Natural killer cell (primary cell): ENCODE measurements at regions not wholly inside any gene's neighbourhood (a gene's known extent, or its start where the extent isn't known, plus 50 kb on each side); places are given as distances from the start of the nearest gene placed in this dataset.

Source experiments
- ATAC-seq, 3 donors: fragments of 150-1000 bp in 2 of 3; fragments of 200-7000 bp in 1 of 3; cut with Tn5 transposase; 1 replicate in 1 of 3; 2 replicates in 2 of 3; pipeline ENCODE4 v1.10.0; 2021; ENCODE audit warnings: mild to moderate bottlenecking in 2 of 3, moderate library complexity in 2 of 3
- DNase-seq, 2 donors: peaks; one replicate each; pipeline versions ENCODE4 v3.0.0 to v3.0.0-alpha.2; 2013 to 2021; ENCODE audit warnings: mixed read lengths in 1 of 2
- H3K27ac ChIP-seq: one replicate; pipeline ENCODE4 v1.5.1; 2013; ENCODE audit warnings: mild to moderate bottlenecking, low read length
- H3K27me3 ChIP-seq: one replicate; pipeline ENCODE4 v1.6.1; 2013; ENCODE audit warnings: low read length; ENCODE audit not compliant: control insufficient read depth, insufficient read depth
- H3K36me3 ChIP-seq: one replicate; pipeline ENCODE4 v1.6.1; 2013; ENCODE audit warnings: low read length; ENCODE audit not compliant: control insufficient read depth, insufficient read depth
- H3K4me1 ChIP-seq: one replicate; pipeline ENCODE4 v1.6.1; 2013; ENCODE audit warnings: low read length; ENCODE audit not compliant: control insufficient read depth, insufficient read depth
- H3K4me3 ChIP-seq: one replicate; pipeline ENCODE4 v1.5.1; 2013; ENCODE audit warnings: low read length
- H3K9me3 ChIP-seq: one replicate; pipeline ENCODE4 v1.6.1; 2013; ENCODE audit warnings: low read length; ENCODE audit not compliant: control insufficient read depth, insufficient read depth
- H3K27ac Mint-ChIP-seq, 2 donors: one replicate each; pipeline ENCODE4 v1.8.0; 2022; ENCODE audit warnings: mild to moderate bottlenecking in 2 of 2, mixed read lengths in 2 of 2, moderate library complexity in 1 of 2
- H3K27me3 Mint-ChIP-seq, 2 donors: one replicate each; pipeline ENCODE4 v1.8.0; 2022; ENCODE audit warnings: low read depth in 2 of 2, mixed read lengths in 2 of 2
- H3K36me3 Mint-ChIP-seq: one replicate; pipeline ENCODE4 v1.8.0; 2022; ENCODE audit warnings: mixed read lengths
- H3K4me1 Mint-ChIP-seq, 2 donors: one replicate each; pipeline ENCODE4 v1.8.0; 2022; ENCODE audit warnings: mixed read lengths in 2 of 2
- H3K4me3 Mint-ChIP-seq: one replicate; pipeline ENCODE4 v1.8.0; 2022; ENCODE audit warnings: mild to moderate bottlenecking, moderate library complexity, mixed read lengths
- H3K9me3 Mint-ChIP-seq, 2 donors: one replicate each; pipeline ENCODE4 v1.8.0; 2022; ENCODE audit warnings: mixed read lengths in 2 of 2
- CTCF ChIP-seq: fragments of 200-600 bp; IDR thresholded peaks from one replicate; pipeline ENCODE4 v1.8.0; 2022; ENCODE audit warnings: antibody characterized with exemption
- WGBS: methylation state at CpG from one replicate; pipeline ENCODE4 v1.1.7; 2013; ENCODE audit warnings: missing lambda C conversion rate; ENCODE audit not compliant: insufficient coverage; 5-methylcytosine and 5-hydroxymethylcytosine counted together
- intact Hi-C: fragments of 100-400 bp; cut with micrococcal nuclease; formaldehyde crosslinking; loops from one replicate; pipeline ENCODE4 v1.14.2; 2022

DNA sequence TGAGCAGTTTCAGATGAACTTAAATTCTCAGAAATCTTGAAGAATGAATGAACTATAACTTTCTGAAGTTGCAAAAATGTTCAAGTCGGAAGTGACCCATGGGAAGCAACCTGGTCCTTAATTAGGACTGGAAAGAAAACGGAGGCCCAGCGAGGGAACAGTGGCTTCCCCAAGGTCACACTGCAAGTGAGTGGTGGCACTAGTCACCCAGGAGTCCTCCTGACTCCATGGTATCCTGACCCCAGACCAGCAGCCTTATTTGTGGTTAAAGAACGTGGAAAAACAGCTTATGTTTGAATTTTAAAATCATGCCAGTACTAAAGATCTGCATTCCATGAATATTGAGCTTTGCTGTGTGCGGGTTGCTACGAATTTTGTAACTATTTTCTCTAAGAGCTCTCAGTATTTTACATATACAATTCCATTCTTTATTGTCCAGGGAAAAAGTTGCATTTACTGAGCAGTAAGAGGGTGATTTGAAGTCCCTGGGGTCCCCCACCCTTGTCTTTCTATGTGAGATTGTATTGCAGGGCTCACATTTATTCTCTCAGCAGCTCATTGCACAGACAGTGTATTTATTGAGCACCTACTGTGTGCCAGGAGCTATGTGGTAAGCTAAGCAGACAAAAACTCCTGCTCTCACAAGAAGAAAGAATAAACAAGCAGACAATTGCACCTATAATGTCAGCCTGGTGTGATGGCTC, 61.6 kb upstream of the ATP5PO start:
- peaks cover 53 to 62% of the 10 kb centered on the region in 2 donors for H3K4me1 Mint-ChIP-seq
- no peaks in the 10 kb centered on the region for H3K27me3 ChIP-seq
- no peaks in the 10 kb centered on the region for H3K9me3 ChIP-seq
- H3K36me3 ChIP-seq: no peaks in the 10 kb centered on the region
- peak overlapping the region; percentile 93 to 98 for H3K27ac Mint-ChIP-seq
- intact Hi-C loops: loop anchor here (5.0 kb wide), 3 partner anchors 40 to 1070 kb away; partner anchors contain the start of genes MRPS6, RUNX1 and SLC5A3
- no peaks in the 10 kb centered on the region for H3K27me3 Mint-ChIP-seq
- H3K4me1 ChIP-seq: peaks cover 40% of the 10 kb centered on the region
- no peak overlapping the region for H3K4me3 ChIP-seq
- H3K9me3 Mint-ChIP-seq: no peaks in the 10 kb centered on the region
- WGBS: 62% methylated on average over 6 of the region's 6 CpGs
- no peaks in the 10 kb centered on the region for H3K36me3 Mint-ChIP-seq
- H3K4me3 Mint-ChIP-seq: peak overlapping the region; percentile 76
- no peak for ATAC-seq
- no peak for TF ChIP-seq CTCF
- no peak for DNase-seq
- H3K27ac ChIP-seq: peak overlapping the region; percentile 95

- Mint-ChIP-seq H3K4me3 (peak overlapping the region; percentile 76), H3K27ac (peak overlapping the region; percentile 93 to 98), H3K27me3 (no peaks in the 10 kb centered on the region), H3K36me3 (no peaks in the 10 kb centered on the region), H3K9me3 (no peaks in the 10 kb centered on the region), H3K4me1 (peaks cover 61 to 66% of the 10 kb centered on the region in 2 donors)
- Histone ChIP-seq H3K4me1 (peaks cover 44% of the 10 kb centered on the region), H3K27me3 (no peaks in the 10 kb centered on the region), H3K4me3 (no peak overlapping the region), H3K27ac (peak overlapping the region; percentile 95), H3K9me3 (no peaks in the 10 kb centered on the region), H3K36me3 (no peaks in the 10 kb centered on the region)
- intact Hi-C loops: loop anchor here (5.0 kb wide), 3 partner anchors 39 to 1071 kb away; partner anchors contain the start of genes MRPS6, RUNX1 and SLC5A3
- ATAC-seq (peak; percentile 43 to 60 (median 53)), DNase-seq (peak; percentile 26 to 75)
- 14% methylated on average over 13 of the region's 14 CpGs for WGBS
- no peak for TF ChIP-seq CTCF
Observed at GRCh38 chr21:33976082-33977016, 60.7 kb upstream of the ATP5PO start.

DNA sequence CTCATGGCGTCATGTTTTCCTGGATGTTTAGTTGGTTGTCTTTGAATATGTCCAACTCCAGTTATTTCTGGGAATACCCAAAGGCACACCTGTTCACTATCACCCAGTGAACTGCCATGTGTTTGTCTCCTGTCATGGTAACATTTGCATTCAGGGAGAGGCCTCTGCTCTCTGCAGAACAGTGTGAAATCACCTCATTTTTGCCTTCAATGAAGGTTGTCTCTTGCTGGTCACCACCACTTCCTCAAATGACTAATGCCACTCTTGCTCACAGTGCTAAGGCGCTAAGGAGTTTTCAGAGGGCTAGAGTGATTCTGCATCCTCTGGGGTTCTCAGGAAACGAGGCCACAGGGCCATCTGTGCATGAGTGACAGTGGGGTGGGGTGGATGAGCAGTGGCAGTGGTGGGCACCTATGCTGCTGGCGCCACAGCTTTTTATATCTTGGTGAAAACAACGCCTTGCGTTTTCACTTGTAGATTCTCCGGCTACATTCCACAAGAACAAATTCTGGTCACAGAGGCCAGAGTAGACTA, 60.0 kb upstream of the ATP5PO start:
- Mint-ChIP-seq H3K36me3 (no peaks in the 10 kb centered on the region), H3K9me3 (no peaks in the 10 kb centered on the region), H3K27ac (peak overlapping the region; percentile 93 to 98), H3K27me3 (no peaks in the 10 kb centered on the region), H3K4me3 (peak overlapping the region; percentile 76), H3K4me1 (peaks cover 56 to 59% of the 10 kb centered on the region in 2 donors)
- intact Hi-C loops: loop anchor here (1.0 to 5.0 kb wide), 6 partner anchors 27 to 1072 kb away; partner anchors contain the start of genes MRPS6, RUNX1 and SLC5A3
- TF ChIP-seq CTCF: no peak
- DNase-seq (peak; percentile 71 to 75), ATAC-seq (peak; percentile 86 to 95 (median 93))
- H3K9me3 ChIP-seq: no peaks in the 10 kb centered on the region
- H3K4me3 ChIP-seq: no peak overlapping the region
- H3K36me3 ChIP-seq: no peaks in the 10 kb centered on the region
- 12% methylated on average over 7 of the region's 7 CpGs for WGBS
- peaks cover 44% of the 10 kb centered on the region for H3K4me1 ChIP-seq
- no peaks in the 10 kb centered on the region for H3K27me3 ChIP-seq
- peak overlapping the region; percentile 95 for H3K27ac ChIP-seq
